Stimulated activated CD4-positive, alpha-beta T cell treated with anti-CD3 and anti-CD28 coated beads, Interleukin-12 subunit alpha, Interleukin-12 subunit beta, amount 100 ng/mL, for 48 hours (primary cell): ENCODE measurements at regions not wholly inside any gene's neighbourhood (a gene's known extent, or its start where the extent isn't known, plus 50 kb on each side); places are given as distances from the start of the nearest gene placed in this dataset.
"Not testable (repeated sequence)": the region's sequence is repeated elsewhere in the genome, so short reads cannot be mapped to it uniquely, and the experiment has no call there.

ENCODE experiments used
- DNase-seq, 3 donors: peaks; one replicate each; pipeline ENCODE4 v3.0.0-alpha.2; 2020; ENCODE audit warnings: low read depth in 2 of 3, low spot score in 1 of 3

DNA sequence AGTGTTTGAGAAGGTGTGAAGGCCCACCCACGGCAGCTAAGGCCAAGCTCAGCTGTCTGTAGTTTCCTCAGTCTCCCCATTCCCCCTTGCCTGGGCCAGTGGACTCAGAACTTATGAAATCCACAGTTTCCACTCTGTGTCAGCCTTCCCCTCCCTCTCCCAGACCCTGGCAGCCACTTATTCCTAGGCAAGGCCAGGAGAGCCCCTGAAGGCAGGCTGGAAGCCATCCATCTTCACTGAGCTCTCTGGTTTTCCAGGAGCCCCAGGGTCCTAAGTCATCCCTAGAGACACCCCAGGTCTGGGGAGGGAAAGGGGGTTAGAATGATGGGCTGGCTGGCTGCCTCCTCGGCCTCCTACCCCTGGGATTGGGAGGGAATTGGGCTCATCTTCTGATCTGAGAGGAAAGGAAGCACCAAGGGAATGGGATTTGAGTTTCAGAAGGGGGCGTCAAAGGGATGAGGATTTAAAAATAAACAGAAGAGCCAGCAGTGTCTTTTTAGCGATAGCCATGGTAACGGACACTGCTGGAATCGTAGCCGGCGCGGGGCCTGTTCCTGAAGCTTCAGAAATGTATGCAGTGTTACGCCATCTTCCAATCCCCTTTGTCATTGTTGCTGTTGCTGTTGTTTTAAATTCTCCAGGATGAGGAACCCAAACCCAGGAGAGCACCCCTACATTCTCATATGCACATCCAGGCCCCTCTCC lies 561.1 kb upstream of the CADM1 start:
- DNase-seq, result no peak

DNA sequence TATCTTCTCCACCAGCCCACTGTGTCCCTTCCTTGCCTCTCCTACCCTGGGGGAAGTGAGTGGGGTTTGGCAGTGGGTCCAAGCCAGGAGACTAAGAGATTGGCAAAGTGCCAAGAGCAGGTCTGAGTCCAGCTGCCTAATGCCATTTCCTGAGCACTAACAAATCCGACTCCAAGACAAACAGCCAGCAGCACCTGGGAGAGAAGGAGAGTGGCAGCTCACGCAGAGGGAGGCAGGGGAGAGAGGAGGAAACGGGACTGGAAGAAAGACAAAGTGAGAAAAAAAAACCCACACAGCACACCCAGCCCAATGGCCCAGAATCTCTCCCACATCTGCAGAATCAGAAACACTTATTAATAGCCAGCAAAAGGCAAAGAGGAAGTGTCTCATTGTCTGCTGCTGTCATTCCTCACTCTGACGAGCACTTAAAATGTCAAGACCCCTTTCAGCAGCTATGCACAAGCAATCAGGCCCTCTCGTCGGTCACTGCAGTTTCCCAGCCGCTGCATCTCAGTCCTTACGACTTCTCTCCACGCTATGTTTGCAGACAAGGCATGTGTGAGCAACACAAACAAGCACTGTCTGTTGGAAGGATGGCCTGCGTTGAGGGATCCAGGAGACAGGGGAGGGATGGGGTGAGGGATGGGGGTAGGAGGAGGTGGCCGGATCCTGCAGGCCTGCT lies 558.4 kb upstream of the CADM1 start:
- no peak for DNase-seq

DNA sequence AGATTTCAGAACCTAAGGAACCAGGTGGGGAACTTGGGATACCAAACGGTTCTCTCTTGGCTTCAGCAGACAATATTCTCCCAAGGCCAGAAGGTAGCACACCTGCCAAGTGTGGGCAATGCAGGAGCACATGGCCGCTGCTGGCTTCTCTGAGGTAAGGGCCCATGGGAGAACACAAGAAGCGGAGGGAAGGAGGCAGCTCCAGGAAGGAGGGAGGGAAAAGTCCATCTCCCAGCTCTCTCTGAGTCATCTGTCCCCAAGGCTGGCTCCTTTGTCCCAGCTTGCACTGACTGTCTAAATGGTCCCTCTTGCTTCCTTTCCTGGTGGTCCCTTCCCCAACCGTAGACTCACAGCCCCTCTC lies 557.9 kb upstream of the CADM1 start:
- no peak for DNase-seq

DNA sequence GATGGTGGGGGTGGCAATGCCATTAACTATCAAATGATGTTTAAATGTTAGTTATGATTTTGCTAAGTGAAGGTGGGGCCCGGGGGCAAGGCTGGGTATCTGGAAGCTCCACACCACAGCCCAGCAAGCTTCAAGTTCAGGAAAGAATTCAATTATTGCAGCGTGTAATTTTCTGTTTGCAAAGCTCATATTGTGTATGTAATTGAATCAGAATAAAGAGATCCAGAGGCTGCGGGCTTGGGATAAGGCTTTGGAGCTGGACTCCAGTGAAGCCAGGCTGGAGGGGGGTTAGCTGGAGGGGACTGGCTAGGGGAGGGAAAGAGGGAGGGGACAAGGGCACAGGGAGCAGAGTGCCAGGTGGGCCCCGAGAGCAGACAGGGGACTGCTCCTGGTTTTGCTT lies 557.1 kb upstream of the CADM1 start:
- no peak for DNase-seq

DNA sequence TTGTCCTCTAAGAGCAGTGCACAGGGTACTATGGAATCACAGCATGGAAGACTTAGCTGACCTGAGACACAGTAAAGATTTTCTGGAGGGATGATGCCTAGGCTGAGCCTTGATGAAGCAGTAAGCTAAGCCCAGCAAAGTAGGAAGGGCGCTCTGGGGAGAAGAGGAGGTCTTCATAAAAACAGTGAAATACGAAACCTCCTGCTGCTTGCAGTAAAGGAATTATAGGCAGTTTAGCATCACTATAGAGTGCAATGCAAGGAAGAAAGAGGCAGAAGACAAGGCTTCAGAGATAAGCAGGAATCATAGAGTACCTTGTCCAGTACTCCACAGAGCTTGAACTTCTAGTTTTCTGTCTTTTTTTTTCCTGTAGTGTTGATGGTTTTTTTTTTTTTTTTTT lies 555.7 kb upstream of the CADM1 start:
- DNase-seq, result no peak

DNA sequence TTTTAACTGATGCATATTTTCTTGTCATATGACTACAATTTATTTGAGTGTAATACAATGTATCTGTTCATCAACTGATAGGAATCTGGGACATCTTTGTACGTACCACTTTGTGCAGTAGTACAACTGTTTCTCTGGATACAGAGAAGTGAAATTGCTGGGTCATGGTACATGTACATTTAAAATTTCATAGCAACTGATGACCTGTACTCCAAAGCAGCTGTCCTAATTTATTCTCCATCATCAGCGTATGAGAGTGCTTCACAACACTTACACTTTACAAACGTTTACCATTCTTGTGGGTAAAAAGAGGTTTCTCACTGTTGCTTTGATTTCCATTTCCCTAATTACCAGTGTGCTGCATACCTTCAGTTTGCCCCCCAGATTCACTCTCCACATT lies 552.8 kb upstream of the CADM1 start:
- no peak for DNase-seq

DNA sequence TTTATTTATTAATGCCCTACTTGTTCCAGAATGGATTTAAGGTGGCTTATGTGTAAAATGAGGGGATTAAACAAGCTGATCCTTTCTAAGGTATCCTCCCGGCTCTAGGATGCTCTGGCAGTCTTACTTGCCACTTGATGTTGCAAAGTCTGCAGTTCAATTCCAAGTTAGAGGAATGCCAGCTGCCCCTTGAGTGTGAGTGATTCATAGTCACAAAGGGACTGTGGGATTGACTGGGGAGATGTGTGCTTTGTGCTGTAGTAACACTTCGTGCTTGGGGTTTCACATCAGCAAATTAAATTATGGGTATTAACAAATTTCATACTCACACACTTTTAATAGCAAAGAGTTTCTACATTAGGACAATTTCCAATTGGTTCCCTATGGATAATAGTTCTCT lies 550.8 kb upstream of the CADM1 start:
- no peak for DNase-seq

DNA sequence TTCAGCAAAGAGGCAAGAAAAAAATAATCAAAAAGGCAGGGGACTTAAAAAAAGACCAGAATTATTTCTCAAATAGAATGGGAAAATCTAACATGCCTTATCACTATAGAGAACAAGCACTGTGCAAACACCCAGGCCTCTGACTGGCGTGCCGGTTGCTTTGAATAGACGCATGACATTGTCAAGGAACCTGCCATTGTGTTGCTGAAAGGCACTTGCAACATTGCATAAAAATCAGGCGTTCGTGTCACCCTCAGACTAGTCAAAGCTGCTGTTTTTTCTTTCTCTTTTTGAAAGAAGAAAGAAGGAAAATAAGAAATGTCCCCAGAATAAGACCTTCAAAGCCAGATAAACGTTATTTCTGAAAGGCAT lies 549.3 kb upstream of the CADM1 start:
- no peak for DNase-seq

DNA sequence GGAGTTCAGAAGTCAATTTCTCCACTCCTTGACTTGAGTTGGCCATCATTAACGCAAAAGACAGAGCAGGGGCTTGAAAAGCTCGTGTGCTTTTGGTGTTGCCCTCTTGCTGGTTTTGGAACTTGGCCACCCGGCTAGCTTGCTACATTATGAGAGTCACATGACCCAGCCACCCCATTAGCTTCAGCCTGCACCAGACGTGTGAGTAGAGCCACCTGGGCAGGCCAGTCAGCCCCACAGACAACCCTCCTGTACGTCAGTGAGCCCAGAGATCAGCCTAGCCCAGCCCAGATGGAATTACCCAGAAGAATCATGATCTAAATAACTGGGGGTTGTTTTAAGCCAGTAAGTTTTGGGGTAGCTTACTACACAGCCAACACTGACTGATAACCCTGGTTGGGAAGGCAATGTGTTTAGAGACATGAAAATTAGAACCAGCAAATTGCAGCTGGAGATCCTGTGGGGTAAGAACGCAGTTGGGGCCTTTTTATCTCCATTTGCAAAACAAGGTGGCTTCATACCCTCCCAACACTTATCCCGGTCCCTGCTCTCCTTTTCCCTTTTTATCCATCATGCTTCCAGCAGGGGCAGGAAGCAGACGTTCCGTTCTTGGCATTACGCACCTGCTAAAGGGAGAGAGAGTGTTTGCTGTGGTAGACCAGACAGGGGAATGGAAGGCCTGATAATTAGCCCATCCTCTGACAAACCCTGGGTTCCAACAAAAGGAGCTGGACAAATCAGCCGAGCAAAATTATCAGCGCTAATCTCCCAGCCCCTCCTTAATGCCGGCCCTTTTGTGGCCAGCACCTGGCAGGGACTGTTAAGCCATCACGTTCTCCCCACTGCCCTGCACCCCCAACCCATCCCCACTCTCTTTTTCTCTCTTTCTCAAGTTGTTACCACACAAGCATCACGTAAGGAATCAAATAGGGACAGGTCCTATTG lies 548.7 kb upstream of the CADM1 start:
- no peak for DNase-seq

DNA sequence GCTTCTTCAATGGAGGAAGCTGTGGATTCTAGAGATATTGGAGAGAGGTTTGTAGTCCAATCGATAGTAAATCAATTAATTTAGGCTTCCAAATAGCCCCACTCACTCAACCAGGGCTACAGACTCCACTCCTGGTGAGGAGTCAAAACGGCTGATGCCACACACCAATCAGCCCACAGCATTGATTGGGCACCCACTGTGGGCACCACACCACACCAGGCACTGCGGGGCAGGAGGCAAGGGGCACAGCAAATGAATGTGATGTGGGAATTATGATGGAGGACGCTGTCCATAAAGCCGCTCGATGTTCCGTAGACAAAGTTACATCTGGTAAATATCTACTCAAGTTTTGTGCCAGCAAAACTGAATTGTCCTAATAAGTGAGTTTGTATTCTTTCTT lies 547.3 kb upstream of the CADM1 start:
- no peak for DNase-seq

DNA sequence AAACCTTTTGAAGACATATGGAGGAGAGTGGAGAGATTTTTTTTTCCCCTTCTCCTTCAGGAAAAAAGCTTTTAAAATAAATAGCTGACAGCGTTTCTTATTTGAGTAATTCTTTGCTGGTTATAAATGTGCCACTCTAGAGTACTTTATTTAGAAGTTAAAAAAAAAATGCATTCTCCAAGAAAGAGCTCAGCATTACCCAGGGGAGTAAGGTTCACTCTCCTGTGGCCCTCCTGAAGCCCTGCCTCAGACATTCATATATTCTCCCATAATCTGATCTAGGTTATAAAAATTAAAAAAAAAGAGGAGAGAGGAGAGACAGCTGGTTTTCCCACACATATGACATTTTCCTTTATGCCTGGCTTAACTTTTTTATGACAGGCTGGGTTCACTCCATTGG lies 545.2 kb upstream of the CADM1 start:
- DNase-seq, result no peak

DNA sequence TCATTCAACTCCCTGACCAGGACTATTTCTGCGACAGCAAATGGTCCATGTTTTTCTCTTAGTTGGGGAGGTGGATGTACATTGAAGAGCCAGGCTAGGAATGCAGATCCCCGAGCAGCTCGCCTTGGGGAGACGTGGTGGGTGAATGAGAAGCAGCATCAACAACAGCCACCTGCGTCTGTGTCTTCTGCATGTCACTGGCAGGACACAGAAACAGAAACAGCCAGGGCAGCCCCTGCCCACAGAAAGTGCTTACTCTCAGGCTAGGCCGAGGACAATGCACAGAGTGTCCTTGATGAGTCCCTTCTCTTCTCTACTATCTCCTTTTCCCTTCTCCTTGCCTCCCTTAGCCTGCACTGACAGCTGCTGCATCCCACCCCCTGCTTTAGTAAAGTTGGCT lies 541.9 kb upstream of the CADM1 start:
- no peak for DNase-seq

DNA sequence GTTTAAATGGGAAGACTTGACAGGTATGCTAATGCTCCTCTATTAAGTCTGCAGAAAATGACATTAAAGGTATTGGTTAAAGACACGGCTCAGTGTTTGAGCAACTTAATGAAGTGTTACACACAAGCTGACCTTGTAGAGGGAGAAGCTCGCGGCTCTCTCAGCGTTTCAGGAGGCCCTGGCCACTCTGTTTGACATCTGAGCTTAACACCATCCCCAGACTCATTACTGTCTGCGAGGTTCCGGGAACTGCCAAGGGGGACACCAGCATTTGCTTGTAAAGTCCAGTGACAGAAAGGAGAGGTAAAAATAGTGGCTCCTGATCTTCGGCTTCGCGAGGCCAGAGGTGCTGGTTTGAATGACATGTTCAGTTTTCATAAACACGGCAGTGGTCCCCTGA lies 540.7 kb upstream of the CADM1 start:
- no peak for DNase-seq

DNA sequence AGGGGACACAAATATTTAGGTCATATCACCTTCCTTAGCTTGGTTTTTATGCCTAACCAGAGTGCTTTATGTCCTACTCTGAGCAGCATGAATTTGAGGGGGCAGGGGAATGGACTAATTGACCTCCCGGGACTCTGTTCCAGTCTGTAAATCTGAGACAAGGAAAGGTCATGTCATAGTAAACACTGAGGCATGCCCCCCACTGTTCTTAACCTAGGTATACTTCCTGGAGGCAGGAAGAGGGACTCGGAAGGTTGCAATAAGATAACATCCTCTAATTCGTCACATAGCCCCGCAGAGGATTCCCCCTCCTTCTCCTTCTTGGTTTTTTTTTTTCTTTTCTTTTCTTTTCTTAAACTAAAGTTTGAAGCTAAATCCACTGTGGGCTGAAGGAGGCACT lies 540.3 kb upstream of the CADM1 start:
- DNase-seq, result no peak

DNA sequence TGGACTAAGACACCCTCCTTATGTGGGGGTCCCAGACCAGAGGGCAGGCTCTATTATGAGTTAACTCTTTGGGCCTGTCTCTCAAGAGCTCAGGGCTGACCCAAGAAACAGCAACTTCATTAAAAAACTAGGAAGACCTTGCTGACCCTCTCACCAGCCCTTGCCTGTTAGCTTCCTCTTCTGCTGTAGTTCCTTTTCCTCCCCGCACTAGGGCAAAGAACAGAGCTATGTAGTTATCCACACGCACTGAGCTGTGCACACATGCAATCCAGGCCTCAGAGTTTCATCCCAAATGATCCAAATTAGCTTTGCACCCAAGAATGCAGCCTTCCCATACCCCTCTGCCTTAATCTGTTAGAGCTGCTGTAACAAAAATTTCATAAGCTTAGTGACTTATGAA lies 539.6 kb upstream of the CADM1 start:
- DNase-seq, result no peak

DNA sequence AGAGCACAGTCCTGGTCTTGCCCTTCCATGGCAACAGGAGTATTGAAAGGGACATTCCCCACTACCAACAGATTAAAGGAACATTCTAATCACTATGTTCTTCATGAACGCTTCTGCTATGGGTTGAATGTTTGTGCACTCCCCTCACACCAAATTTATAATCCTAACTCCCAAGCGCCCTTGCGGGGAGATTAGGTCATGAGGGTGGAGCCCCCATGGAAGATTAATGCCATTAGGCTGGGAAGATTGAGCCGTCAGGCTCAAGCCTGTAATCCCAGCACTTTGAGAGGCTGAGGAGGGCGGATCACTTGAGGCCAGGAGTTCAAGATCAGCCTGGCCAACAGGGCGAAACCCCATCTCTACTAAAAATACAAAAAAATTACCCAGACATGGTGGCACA lies 538.8 kb upstream of the CADM1 start:
- DNase-seq, result not testable (repeated sequence)

DNA sequence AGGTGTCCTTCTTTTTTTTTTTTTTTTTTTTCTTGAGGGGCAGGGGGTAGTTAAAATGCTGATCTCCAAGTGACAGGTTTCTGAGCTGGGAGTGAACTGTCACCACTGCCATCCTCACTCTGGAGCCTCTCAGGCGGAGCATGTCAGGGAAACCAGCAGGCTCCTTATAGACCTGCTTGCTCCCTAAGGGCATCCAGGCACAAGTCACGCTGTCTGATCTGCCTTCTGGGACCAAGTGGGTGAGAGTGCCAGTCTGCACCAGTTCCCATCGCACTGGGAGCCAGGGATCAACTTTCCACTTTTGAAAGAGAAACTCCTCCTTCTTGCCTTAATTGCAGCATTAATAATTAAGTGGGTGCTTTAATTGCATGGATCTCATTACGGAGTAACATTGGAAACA lies 537.9 kb upstream of the CADM1 start:
- no peak for DNase-seq

DNA sequence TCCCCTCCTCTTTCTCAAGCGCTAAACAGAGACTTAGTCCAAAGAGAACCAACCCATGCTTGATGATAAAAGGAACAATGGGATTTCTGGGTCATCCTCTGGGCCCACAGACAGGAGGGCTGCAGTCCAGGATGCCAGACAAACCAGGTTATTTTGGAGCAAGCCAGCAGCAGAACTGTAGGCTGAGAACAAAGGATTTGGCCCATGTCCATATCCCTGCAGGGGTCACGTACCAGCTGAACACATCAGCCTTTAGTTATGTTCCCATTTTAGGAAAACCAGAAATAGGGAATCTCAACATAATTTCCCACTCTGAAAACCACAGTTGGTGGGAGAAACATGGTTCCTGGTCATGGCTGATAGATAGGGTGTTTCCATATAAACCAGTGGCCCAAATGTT lies 533.6 kb upstream of the CADM1 start:
- DNase-seq, result no peak

DNA sequence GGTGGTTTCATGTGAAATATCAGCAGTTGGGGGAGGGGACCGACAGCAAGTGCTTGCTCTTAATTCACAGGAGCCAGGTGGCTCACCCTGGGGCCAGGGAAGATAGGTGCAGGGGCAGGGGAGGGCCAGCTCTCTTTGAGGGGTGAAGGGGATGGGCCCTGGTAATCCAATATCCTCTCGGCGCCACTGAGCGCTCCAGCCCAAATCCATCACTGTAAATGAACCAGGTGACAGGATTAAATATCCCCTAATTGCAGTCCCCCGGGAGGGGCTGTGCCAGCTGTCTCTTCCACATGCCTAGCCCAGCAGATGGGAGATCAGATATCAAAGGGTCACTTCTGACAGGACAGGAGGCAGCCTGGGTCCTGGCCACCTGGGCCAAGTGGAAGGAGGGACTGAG lies 531.8 kb upstream of the CADM1 start:
- no peak for DNase-seq

DNA sequence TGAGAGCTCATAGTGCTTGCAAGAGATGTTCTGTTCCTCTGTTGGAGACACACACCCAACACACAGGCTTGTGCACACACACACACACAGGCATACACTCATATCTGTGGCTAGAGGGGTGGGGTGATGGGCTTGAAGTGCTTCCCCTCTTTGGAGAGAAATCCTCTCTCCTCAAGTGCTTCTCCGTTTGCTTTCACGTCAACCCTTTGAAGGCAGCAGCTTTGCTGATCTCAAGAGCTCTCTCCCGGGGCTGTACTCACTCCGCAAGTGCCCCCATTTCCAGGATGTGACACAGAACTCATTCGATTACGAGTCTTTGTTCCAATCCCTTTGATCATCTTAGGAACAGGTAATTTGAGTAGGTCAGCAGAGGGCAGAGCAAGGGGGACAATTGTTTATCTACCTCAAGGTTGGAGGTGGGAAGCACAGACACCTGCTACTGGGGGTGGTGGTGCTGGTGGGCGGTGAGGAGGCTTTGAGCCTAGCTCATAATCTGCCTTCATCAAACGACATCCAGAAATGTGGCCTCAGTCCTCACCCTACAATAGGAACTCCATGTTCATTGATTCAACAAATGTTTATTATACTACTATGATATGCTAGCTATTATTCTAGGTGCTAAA lies 529.8 kb upstream of the CADM1 start:
- DNase-seq, result no peak

DNA sequence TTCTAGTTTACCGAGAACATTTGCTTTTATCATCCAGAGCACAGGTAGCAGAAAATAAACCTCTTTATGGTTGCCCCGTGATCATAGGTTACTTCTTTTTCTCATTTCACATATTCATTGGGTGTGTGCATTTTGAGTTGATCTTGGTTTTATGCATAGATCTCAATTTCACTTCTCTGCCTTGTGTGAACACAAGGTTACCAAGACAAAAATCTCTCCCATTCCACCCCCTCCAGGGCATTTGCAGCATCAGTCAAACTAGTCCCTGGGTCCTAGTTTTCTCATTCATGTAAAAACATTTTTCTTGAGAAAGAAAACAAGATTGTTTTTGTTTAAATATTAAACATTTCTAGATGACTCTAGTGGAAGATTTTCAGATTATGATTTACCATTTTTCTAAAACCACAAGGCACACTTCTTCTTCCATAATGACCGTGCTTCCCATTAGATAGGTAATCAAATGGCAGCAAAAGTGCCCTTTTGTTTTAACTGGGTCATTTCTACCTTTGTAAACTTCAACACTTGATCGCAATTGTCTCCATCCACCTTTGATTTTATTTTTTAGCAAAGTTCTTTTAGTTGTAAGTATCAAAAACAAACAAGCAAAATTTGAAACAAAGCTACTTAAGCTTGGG lies 526.6 kb upstream of the CADM1 start:
- DNase-seq, result no peak
